H1 (cell line): ENCODE measurements at regions not wholly inside any gene's neighbourhood (a gene's known extent, or its start where the extent isn't known, plus 50 kb on each side); places are given as distances from the start of the nearest gene placed in this dataset.

Source experiments
- CHD2 ChIP-seq: IDR thresholded peaks from 2 replicates; pipeline ENCODE4 v1.6.1; 2012; ENCODE audit warnings: low read length, improper control_type of control experiment
- KDM1A ChIP-seq: fragments of 200-600, 300-600 bp; sonication (generic); IDR thresholded peaks from 2 replicates; pipeline ENCODE4 v1.7.1; 2016; ENCODE audit warnings: mild to moderate bottlenecking, low read length, borderline replicate concordance
- MAX ChIP-seq: IDR thresholded peaks from 2 replicates; pipeline ENCODE4 v1.6.1; 2012; ENCODE audit warnings: inconsistent platforms
- POLR2AphosphoS5 ChIP-seq: IDR thresholded peaks from 2 replicates; pipeline ENCODE4 v1.6.1; 2011; ENCODE audit warnings: low read depth, low read length
- SIN3A ChIP-seq, 2 experiments: IDR thresholded peaks in 1 of 2; conservative IDR thresholded peaks in 1 of 2; 2 replicates each; pipeline ENCODE4 v1.6.1; 2011 to 2012; ENCODE audit warnings: low read length in 2 of 2, improper control_type of control experiment in 1 of 2, low read depth in 1 of 2, mild to moderate bottlenecking in 1 of 2
- SP2 ChIP-seq: IDR thresholded peaks from 2 replicates; pipeline ENCODE4 v1.6.1; 2012; ENCODE audit warnings: mild to moderate bottlenecking, low read length, inconsistent platforms
- SRF ChIP-seq: IDR thresholded peaks from 2 replicates; pipeline ENCODE4 v1.6.1; 2011; ENCODE audit warnings: mild to moderate bottlenecking, low read depth, low read length, moderate library complexity

- TF ChIP-seq KDM1A (no peak), SP2 (no peak), CHD2 (no peak), SIN3A (conservative IDR thresholded peaks at IDR 0.05 in 1 of 2, IDR thresholded peaks at IDR 0.05 in 1 of 2; ENCODE audit: low read depth in 1 of 2, low read length in 2 of 2) (no peak), SRF (no peak), POLR2AphosphoS5 (no peak), MAX (no peak)
Measured at GRCh38 chr18:45166836-45167551, 448.3 kb upstream of the SLC14A2 start (continued).
